ENCODE measurements at regions not wholly inside any gene's neighbourhood (a gene's known extent, or its start where the extent isn't known, plus 50 kb on each side); places are given as distances from the start of the nearest gene placed in this dataset.

DNA sequence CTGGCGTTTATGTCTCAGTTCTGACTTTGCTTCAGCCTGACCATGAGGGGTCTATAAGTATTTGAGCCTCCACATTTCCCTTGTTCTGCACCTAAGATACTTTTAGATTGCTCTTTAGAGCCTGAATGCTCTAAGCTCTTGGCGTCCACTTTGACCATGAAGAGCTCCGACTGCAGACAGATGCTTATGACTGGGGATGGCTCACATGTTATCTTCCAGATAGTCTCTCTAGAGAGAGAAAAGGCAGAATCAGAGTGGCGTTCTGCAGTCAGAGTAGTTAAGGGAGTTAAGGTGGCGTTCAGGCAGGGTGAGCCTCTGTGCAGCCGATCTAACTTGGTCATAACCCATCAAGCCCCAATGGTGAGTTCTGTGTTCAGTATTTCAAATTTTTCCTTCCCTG is 487.9 kb upstream of the NR2F2 start:
- Histone ChIP-seq H3K27me3 (no peaks in the 10 kb centered on the region), H3K9me3 (no peaks in the 10 kb centered on the region), H3K27ac (no peak overlapping the region), H3K36me3 (no peaks in the 10 kb centered on the region), H3K4me1 (no peaks in the 10 kb centered on the region), H3K4me3 (no peak overlapping the region)
- intact Hi-C loops (cut with DNase I), result no loop called here
- TF ChIP-seq, protein P1, sequence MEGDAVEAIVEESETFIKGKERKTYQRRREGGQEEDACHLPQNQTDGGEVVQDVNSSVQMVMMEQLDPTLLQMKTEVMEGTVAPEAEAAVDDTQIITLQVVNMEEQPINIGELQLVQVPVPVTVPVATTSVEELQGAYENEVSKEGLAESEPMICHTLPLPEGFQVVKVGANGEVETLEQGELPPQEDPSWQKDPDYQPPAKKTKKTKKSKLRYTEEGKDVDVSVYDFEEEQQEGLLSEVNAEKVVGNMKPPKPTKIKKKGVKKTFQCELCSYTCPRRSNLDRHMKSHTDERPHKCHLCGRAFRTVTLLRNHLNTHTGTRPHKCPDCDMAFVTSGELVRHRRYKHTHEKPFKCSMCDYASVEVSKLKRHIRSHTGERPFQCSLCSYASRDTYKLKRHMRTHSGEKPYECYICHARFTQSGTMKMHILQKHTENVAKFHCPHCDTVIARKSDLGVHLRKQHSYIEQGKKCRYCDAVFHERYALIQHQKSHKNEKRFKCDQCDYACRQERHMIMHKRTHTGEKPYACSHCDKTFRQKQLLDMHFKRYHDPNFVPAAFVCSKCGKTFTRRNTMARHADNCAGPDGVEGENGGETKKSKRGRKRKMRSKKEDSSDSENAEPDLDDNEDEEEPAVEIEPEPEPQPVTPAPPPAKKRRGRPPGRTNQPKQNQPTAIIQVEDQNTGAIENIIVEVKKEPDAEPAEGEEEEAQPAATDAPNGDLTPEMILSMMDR (IDR thresholded peaks at IDR 0.05), result no peak
- no peak for DNase-seq
- no peak for ATAC-seq

DNA sequence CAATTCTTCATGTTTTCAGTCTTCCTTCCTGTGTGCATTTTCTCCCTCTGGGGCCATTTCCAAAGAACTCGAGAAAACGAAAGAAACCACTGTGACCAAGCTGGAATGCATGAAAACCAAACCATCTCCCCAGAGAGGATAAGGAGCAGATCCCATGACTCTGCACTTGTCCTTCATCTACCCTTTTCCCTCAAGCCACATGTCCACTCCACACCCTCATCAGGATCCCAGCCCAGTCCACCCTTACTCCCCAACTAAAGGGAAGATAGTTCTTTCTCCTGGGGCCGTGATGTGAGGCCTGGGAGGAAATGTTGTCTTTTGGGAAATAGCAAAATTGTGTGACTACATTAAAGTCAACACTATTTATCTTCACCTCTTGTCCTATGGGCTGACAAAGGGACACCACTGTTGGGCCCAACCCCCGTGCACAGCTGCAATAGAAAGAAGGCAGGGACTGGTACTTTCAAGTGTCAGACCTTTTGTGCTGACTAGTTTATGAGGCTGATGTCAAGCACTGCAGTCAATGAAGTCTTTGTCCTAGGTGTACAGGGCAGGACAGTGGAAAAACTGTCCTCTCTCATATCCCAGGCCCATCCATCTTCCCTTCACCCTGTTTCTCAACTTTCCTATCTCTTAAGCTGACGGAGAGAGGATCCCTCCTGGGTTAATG is 487.1 kb upstream of the NR2F2 start:
- Histone ChIP-seq H3K4me3 (no peak overlapping the region), H3K36me3 (no peaks in the 10 kb centered on the region), H3K27me3 (no peaks in the 10 kb centered on the region), H3K9me3 (no peaks in the 10 kb centered on the region), H3K27ac (no peak overlapping the region), H3K4me1 (no peaks in the 10 kb centered on the region)
- intact Hi-C loops (cut with DNase I), result no loop called here
- ATAC-seq, result no peak
- TF ChIP-seq, protein P1 (IDR thresholded peaks at IDR 0.05), result no peak
- DNase-seq, result no peak

DNA sequence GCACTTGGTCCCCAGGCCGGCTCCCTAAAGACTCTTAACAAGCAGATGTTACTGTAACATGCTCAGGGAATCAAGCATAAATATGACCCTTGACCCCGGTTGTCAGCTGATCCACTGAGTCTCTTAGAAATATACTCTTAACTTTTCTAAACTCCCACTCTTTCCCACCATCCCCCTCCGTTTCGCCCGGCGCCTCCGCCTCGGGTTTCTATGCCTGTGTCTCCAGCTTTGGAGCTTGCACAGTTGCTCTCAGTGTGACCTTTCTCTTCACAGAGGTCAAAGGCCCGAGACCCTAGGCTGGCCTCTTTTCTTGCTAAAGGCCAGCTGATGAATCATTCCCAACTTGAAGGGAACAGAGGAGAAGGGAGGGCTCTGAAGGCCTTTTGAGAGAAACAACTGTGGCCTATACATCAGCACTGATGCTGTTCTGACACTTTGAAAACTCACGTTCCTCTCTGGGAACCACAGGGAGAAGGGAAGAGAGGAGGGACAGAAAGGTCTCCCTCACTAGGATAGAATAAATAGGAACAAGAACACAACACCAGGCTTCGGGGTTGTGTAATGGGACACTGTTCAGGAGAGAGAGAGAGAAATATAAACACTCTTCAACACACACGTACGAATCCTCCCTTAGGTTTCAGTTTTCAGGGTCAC is 484.5 kb upstream of the NR2F2 start:
- DNase-seq, result peak in 2 of 4 donors; percentile 41 to 44
- ATAC-seq, result no peak
- H3K27me3 ChIP-seq, result no peaks in the 10 kb centered on the region
- no peak overlapping the region for H3K27ac ChIP-seq
- H3K9me3 ChIP-seq, result no peaks in the 10 kb centered on the region
- TF ChIP-seq, protein P1 (IDR thresholded peaks at IDR 0.05), result no peak
- intact Hi-C loops (cut with DNase I), result no loop called here
- no peaks in the 10 kb centered on the region for H3K4me1 ChIP-seq
- no peak overlapping the region for H3K4me3 ChIP-seq
- no peaks in the 10 kb centered on the region for H3K36me3 ChIP-seq

DNA sequence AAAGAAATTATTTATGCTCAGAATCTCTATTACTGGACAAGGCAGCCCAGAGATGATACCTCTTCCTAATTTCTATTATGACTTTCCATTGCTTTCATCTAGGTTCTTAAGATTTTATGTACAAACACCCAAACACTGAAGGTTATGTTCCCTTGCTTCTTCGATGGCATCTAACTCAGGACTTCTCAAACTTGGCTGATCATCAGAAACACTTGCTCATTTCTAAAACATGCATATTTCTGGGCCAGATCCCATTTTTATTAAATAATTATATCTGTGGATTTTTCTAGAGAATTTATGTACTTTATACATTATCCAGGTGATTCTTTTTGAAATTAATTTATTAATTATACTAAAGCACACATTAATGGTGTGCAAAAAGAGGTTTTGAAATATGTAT is 482.4 kb upstream of the NR2F2 start:
- Histone ChIP-seq H3K27me3 (no peaks in the 10 kb centered on the region), H3K4me1 (no peaks in the 10 kb centered on the region), H3K36me3 (no peaks in the 10 kb centered on the region), H3K9me3 (peaks cover 0 to 3% of the 10 kb centered on the region in 2 donors), H3K27ac (no peak overlapping the region), H3K4me3 (no peak overlapping the region)
- ATAC-seq, result no peak
- intact Hi-C loops (cut with DNase I), result no loop called here
- no peak for DNase-seq
- TF ChIP-seq, protein P1 (IDR thresholded peaks at IDR 0.05), result no peak

DNA sequence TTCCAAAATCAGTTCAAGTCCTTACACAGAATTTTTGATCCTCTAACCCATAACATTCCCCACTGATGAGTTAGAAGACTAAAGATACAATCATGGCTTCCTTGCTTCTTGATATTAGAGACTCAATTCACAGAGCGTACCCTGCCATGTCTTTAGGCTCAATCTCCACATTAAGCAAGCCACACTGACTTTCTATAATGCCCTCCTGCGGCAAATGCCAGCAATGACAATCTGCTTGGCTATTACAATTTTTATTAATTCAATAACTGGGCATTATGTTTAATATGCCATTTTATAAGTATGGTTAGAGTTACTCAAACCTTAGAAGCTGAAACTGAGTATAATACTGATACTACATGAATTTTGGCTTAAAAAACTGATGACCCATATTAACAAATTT is 479.7 kb upstream of the NR2F2 start:
- Histone ChIP-seq H3K36me3 (no peaks in the 10 kb centered on the region), H3K27ac (no peak overlapping the region), H3K9me3 (peaks cover 0 to 3% of the 10 kb centered on the region in 2 donors), H3K4me1 (no peaks in the 10 kb centered on the region), H3K27me3 (no peaks in the 10 kb centered on the region), H3K4me3 (no peak overlapping the region)
- ATAC-seq (no peak), DNase-seq (no peak)
- TF ChIP-seq, protein P1 (IDR thresholded peaks at IDR 0.05), result no peak
- intact Hi-C loops (cut with DNase I), result no loop called here
